GM19035 (cell line): ENCODE measurements at regions not wholly inside any gene's neighbourhood (a gene's known extent, or its start where the extent isn't known, plus 50 kb on each side); places are given as distances from the start of the nearest gene placed in this dataset.

Experiments used
- ATAC-seq: cut with Tn5 transposase; IDR thresholded peaks from one replicate; pipeline ENCODE4 v1.9.1; 2021; ENCODE audit not compliant: unreplicated experiment

GRCh38 chr11:130706572-130706971, 209.7 kb downstream of the SNX19 start:
- ATAC-seq, result no peak

GRCh38 chr11:130707217-130707616, 209.1 kb downstream of the SNX19 start:
- no peak for ATAC-seq

GRCh38 chr11:130709531-130709930, 206.7 kb downstream of the SNX19 start:
- no peak for ATAC-seq

- no peak for ATAC-seq
Observed at GRCh38 chr11:130710021-130710420, 206.3 kb downstream of the SNX19 start.

GRCh38 chr11:130710497-130711012, 205.7 kb downstream of the SNX19 start:
- no peak for ATAC-seq

GRCh38 chr11:130711193-130711592, 205.1 kb downstream of the SNX19 start:
- ATAC-seq, result no peak

GRCh38 chr11:130712480-130712879, 203.8 kb downstream of the SNX19 start:
- ATAC-seq, result no peak

- no peak for ATAC-seq
Observed at GRCh38 chr11:130715085-130715876, 201.0 kb downstream of the SNX19 start.

- ATAC-seq, result no peak
Observed at GRCh38 chr11:130715877-130716220, 200.4 kb downstream of the SNX19 start.

- no peak for ATAC-seq
Observed at GRCh38 chr11:130718120-130718519, 198.2 kb downstream of the SNX19 start.

GRCh38 chr11:130719220-130719915, 196.9 kb downstream of the SNX19 start:
- no peak for ATAC-seq

- ATAC-seq, result no peak
Observed at GRCh38 chr11:130720232-130721022, 195.9 kb downstream of the SNX19 start.

- no peak for ATAC-seq
Observed at GRCh38 chr11:130721023-130721681, 195.1 kb downstream of the SNX19 start.

- ATAC-seq, result no peak
Observed at GRCh38 chr11:130721736-130722135, 194.5 kb downstream of the SNX19 start.

GRCh38 chr11:130722401-130722800, 193.9 kb downstream of the SNX19 start:
- no peak for ATAC-seq

- no peak for ATAC-seq
Observed at GRCh38 chr11:130725421-130726233, 190.7 kb downstream of the SNX19 start.

GRCh38 chr11:130726234-130727037, 189.8 kb downstream of the SNX19 start:
- ATAC-seq, result no peak

GRCh38 chr11:130727157-130728119, 188.8 kb downstream of the SNX19 start:
- no peak for ATAC-seq
